GM23248 (cell line): ENCODE measurements at regions not wholly inside any gene's neighbourhood (a gene's known extent, or its start where the extent isn't known, plus 50 kb on each side); places are given as distances from the start of the nearest gene placed in this dataset.

Experiments
- EZH2 ChIP-seq: fragments of 200-600 bp; sonication (generic); IDR thresholded peaks from 2 replicates; pipeline ENCODE4 v1.6.1; 2018; ENCODE audit warnings: antibody characterized with exemption, mild to moderate bottlenecking; ENCODE audit not compliant: insufficient read depth, poor library complexity, severe bottlenecking
- EZH2phosphoT487 ChIP-seq: fragments of 200-600 bp; sonication (generic); IDR thresholded peaks from 2 replicates; pipeline ENCODE4 v1.6.1; 2018; ENCODE audit warnings: antibody characterized with exemption, moderate library complexity, mild to moderate bottlenecking, low read depth; ENCODE audit not compliant: insufficient read depth

DNA sequence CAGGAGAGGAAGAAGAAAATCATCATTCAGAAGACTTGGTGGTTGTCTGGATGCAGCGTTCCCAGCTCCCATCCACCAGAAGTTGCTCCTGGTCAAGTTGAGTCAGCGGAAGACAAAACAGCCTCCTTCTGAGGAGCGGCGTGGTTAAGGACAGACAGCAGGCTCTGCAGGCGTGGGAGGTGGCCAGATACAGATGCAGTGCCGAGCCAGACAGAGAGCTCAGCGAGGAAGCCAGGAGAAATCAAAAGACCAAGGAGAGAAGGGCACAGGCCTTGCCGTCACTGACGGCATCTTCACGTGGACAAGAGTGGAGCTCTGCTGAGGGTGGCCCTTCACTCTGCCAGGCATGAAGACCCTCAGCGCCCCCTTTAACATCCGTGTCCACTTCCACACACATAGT, 158.5 kb downstream of the THBS2 start:
- TF ChIP-seq EZH2 = no peak
- TF ChIP-seq EZH2phosphoT487 = no peak
